LNCAP (cell line): ENCODE measurements at regions not wholly inside any gene's neighbourhood (a gene's known extent, or its start where the extent isn't known, plus 50 kb on each side); places are given as distances from the start of the nearest gene placed in this dataset.

Source experiments
- TF ChIP-seq, protein P1 (sequence below): fragments of 450-650 bp; IDR thresholded peaks from 2 replicates; pipeline ENCODE4 v1.5.1; 2017; ENCODE audit warnings: mild to moderate bottlenecking

DNA sequence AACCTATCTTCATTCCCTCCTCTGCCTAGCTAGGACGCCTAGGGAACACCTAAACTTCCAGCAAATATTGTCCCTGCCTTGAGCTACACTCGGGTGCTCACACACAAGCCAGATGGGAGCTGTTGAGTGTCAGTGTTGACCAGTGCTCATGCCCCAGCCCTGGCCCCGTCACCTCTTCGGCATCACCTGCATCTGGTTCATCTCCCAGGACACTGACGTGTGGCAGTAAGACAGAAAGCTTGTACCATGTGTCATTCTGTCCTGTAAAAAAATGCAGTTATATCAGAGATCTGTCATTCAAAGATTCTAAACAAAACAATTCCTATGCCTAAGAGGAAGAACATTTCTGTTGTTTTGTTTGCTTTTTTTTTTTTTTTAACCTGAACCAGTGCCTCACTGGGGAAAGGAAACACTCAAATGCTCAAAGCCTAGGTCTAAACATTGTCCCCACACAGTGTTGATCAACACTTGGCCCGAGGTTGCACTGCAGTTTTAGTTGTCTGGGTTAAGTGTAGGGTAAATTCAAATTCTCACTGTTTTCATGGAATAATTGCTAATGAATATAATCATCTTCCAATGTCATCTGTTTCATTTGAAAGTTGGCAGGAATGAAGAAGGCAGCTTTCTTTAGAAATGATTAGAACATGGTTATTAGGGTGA lies 102.7 kb upstream of the SASH1 start:
- TF ChIP-seq, protein P1, sequence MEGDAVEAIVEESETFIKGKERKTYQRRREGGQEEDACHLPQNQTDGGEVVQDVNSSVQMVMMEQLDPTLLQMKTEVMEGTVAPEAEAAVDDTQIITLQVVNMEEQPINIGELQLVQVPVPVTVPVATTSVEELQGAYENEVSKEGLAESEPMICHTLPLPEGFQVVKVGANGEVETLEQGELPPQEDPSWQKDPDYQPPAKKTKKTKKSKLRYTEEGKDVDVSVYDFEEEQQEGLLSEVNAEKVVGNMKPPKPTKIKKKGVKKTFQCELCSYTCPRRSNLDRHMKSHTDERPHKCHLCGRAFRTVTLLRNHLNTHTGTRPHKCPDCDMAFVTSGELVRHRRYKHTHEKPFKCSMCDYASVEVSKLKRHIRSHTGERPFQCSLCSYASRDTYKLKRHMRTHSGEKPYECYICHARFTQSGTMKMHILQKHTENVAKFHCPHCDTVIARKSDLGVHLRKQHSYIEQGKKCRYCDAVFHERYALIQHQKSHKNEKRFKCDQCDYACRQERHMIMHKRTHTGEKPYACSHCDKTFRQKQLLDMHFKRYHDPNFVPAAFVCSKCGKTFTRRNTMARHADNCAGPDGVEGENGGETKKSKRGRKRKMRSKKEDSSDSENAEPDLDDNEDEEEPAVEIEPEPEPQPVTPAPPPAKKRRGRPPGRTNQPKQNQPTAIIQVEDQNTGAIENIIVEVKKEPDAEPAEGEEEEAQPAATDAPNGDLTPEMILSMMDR = no peak

DNA sequence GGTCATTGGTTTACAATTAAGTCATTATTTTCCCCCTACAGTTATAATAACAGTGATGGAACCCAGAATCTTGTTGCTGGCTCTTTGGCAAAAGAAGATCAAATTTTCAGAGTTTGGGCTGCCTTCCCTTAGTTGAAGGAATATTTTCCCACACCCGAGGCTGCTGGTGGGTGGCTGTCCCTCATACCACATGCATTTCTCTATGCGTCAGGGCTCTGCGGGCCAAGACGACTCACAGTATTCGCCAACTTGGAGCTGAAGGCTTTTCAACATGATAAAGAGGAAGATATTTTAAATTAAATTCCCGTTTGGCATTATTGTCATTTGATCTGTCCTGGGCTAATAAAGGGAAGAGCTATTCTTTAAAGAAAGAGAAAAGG lies 102.2 kb upstream of the SASH1 start:
- TF ChIP-seq, protein P1 = no peak

- TF ChIP-seq, protein P1 = no peak
Measured at GRCh38 chr6:148240861-148241477, 101.7 kb upstream of the SASH1 start.

- TF ChIP-seq, protein P1 = no peak
Measured at GRCh38 chr6:148242180-148242579, 100.5 kb upstream of the SASH1 start.

DNA sequence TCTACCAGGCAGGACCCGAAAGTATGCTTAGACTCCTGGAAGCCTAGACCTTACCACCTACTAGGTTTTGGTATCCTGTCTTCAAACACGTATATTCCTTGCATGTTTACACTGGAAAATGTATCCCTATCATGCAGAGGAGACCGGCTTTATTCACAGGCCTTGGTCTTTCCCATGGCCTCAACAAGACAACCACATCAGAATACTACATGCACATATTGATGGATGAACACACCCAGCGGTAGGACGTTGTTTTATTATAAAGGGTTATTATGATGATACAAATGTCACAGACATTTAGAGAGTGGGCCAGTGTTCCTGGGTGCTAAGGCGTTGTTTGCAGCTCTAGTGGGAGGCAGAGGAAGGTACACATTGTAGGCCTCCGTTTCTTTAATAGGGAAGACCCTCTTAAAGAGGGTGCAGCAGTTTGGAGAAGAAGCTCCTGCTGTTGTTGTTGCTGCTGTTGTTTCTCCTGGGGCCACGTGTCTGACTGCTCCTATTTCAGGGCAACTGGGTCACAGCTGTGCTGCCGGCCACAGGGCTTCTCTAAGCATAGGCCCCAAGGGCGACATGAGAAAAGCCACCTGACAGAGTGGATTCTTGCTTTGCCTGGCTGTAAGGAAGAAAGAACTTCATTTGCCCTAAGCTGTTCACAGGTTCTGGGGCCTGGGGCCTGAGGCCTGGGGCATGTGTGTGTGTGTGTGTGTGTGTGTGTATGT lies 98.3 kb upstream of the SASH1 start:
- TF ChIP-seq, protein P1 = no peak

DNA sequence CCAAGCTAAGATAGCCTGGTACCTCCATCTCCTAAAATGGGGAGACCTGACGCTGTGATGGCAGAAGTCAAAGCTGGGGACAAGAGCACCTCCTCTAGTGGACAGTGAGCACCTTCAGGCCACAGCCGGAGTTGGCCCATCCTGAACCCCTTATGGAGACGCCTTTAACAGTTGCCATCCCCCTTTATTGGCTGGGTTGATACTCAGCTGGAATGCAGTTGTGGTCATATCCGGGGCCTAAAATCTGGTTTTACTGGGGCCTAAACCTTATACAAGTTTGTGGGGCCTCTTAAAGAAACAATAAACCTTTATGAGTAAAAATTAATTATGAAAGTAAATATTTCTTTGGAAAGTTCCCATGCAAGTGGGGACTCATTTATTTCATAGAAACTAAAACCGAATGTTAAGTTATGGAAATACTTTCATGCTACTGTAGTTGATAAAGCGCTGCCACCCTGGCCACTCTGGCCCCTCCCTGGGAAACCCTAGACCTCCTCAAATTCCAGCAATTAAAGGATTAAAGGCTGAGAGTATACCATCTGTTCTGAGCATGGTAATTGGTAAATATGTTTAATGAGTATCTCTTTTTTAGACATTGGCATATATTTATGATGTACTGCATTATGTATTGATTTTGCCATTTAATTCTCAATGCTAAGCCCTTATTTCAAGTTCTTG lies 95.1 kb upstream of the SASH1 start:
- TF ChIP-seq, protein P1 = no peak

DNA sequence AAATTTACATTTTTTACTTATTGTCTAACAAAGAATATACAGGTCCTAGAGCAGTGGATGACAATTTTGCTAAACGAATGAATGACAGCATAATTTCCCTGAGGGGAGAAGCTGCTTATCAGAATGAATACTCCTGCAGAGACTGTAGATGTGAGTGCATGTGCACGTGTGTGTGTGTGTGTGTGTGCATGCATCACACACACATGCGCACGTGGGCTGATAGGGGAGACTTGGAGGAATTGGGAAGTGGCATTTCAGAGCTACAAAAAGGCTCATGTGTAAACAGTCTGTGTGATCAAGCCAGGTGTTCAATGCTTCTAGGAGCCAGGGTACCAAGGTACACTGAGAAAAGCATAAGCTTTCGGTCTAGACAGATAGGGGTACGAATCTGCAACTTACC lies 93.5 kb upstream of the SASH1 start:
- TF ChIP-seq, protein P1 = no peak
